ENCODE measurements at regions not wholly inside any gene's neighbourhood (a gene's known extent, or its start where the extent isn't known, plus 50 kb on each side); places are given as distances from the start of the nearest gene placed in this dataset.

GRCh38 chr6:145529582-145529981 is 205.7 kb downstream of the EPM2A start (continued):
- TF ChIP-seq ZNF462 (CRISPR knock-in tag; IDR thresholded peaks at IDR 0.05) (no peak), ZNF331 (CRISPR knock-in tag; IDR thresholded peaks at IDR 0.05; ENCODE audit: low read depth) (no peak), EZH2phosphoT487 (IDR thresholded peaks at IDR 0.05; ENCODE audit: unreplicated experiment) (no peak), REST (IDR thresholded peaks at IDR 0.05; ENCODE audit: unreplicated experiment) (no peak), CREB1 (CRISPR knock-in tag; IDR thresholded peaks at IDR 0.05; ENCODE audit: low read depth) (no peak), STAT1 (IDR thresholded peaks at IDR 0.05; ENCODE audit: unreplicated experiment) (no peak), POLR2AphosphoS5 (IDR thresholded peaks at IDR 0.05; ENCODE audit: low read depth) (no peak), EZH2 (IDR thresholded peaks at IDR 0.05; ENCODE audit: low read depth, unreplicated experiment) (no peak), JUNB (IDR thresholded peaks at IDR 0.05; ENCODE audit: unreplicated experiment) (no peak)
- TF ChIP-seq, protein P1, sequence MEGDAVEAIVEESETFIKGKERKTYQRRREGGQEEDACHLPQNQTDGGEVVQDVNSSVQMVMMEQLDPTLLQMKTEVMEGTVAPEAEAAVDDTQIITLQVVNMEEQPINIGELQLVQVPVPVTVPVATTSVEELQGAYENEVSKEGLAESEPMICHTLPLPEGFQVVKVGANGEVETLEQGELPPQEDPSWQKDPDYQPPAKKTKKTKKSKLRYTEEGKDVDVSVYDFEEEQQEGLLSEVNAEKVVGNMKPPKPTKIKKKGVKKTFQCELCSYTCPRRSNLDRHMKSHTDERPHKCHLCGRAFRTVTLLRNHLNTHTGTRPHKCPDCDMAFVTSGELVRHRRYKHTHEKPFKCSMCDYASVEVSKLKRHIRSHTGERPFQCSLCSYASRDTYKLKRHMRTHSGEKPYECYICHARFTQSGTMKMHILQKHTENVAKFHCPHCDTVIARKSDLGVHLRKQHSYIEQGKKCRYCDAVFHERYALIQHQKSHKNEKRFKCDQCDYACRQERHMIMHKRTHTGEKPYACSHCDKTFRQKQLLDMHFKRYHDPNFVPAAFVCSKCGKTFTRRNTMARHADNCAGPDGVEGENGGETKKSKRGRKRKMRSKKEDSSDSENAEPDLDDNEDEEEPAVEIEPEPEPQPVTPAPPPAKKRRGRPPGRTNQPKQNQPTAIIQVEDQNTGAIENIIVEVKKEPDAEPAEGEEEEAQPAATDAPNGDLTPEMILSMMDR (conservative IDR thresholded peaks at IDR 0.05; ENCODE audit: low read depth in 2 of 2), result no peak

All from GM23338 (cell line).